Medulla oblongata (tissue), 1 donor: ENCODE measurements at regions not wholly inside any gene's neighbourhood (a gene's known extent, or its start where the extent isn't known, plus 50 kb on each side); places are given as distances from the start of the nearest gene placed in this dataset.

Experiments used
- DNase-seq: peaks from one replicate; pipeline ENCODE4 v3.0.0-alpha.2; 2015; ENCODE audit errors: extremely low spot score

- no peak for DNase-seq
Measured at GRCh38 chr4:121227341-121227792, 63.2 kb upstream of the TNIP3 start.

DNA sequence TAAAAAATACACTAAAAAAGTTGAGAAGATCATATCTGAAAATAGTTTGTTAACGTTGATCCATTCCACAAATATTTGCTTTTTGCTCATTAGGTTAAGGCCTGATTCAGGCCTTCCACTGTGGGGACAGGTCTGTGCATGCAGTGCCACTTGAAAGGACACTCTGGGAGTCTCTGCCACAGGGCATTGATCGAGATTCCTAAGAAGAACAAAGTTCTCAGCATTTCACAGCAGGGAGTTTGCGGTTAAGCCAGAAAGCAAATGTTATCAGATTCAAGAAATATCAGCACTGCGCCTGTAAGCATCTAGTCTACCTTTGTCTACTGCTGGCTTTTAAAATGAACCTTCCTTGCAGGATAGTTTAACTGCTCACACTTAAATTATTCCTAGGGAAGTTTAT is 62.2 kb upstream of the TNIP3 start:
- DNase-seq, result no peak

DNA sequence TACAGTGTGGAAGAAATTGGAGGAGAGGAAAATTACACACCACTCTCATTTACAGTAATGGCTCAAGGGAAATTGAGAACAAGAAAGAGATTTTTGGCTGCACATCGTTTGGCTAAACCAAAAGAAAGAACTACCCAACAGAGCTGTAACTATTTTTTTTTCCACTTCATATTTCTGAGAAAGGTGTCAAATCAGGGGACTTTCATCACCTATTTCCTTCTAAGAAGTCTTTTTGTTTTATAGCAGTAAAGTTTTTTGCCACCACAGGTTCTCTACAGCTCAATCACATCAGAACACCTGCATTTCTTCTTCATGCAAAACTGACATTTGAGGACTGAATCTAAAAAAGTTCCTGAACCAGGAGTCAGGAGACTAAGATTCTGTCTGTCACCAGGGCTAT is 57.5 kb upstream of the TNIP3 start:
- DNase-seq, result no peak

GRCh38 chr4:121221201-121221600 is 57.1 kb upstream of the TNIP3 start:
- DNase-seq, result no peak

DNA sequence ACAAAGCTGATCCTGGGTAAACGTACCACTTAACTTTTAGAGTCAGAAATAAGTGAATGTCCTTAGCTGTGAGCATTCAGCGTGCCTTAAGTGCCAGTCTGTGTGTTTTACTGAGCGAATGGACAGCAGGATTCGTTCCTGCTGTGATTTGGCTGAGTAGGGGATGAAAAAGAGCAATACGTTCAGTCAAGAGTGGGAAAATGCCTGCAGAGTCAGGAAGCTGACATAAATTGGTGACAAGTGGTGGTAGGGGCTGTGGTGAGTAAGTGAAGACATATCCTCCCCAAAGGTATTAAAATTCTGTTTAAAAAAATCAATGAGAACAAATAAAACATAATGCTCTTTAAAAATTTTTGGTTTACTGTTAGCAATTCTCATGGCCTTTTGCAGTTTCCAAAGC is 56.6 kb upstream of the TNIP3 start:
- no peak for DNase-seq

- DNase-seq, result no peak
Measured at GRCh38 chr4:121219227-121219626, 55.1 kb upstream of the TNIP3 start.

DNA sequence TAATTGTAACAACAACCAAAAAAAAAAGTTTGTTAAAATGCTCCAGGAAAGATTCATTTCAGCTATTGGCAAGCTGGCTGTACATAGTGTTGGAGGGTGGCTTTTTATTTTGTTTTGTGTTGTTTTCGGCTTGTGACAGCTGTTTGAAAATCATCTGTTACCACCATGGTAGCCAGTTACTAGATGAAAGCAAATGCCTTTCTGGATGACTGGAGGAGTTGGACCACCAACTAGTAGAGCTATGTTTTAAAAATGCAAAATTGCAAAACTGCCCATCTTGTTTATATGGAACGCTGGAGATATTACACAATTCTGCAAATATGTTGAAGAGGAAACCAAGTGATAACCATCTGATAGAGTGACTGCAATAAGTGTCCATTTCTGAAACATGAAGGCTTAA is 53.2 kb upstream of the TNIP3 start:
- DNase-seq, result no peak

DNA sequence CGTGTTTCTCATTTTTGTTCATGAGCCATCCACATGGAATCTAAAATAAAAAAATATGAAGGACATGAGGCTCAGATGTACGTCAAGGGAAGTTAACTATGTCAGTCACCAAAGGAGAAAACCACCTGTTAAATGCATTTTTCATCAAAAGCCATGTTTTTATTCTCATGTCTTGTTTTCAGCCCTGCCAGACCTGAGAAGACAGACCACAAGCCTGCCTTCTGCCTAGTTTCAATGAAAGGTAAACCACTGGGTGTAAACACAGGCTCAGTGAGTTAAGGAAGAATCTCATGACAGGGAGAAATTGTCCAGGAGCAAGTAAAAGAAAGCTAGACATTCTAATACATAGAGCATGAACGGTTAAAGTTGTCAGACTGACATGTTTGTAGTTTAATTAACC is 52.3 kb upstream of the TNIP3 start:
- no peak for DNase-seq

DNA sequence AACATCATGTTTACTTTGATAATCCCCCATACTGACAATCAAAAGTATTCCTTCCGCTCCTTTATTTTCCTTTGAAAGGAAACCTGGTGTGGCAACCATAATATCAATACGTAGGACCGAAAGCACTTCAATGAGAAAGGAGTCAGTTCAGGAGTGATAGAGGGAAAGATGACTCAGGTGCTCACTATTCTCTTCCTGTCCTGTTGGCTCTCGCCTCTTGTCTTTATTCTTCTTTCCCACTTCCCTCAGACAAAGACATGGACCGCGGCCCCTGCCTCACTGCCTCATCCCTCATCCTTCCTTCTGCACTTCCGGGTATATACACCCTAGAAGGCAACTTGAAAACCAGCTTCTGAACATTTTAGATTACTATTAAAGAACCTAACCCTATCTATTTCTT is 49.8 kb upstream of the TNIP3 start:
- DNase-seq, result no peak
